Stomach (tissue), 8 donors: ENCODE measurements at regions not wholly inside any gene's neighbourhood (a gene's known extent, or its start where the extent isn't known, plus 50 kb on each side); places are given as distances from the start of the nearest gene placed in this dataset.

ENCODE experiments used
- DNase-seq, 2 donors: peaks; one replicate each; pipeline versions ENCODE4 v3.0.0 to v3.0.0-alpha.2; 2013 to 2019
- H3K27ac ChIP-seq, 5 donors: fragments of 200-600 bp in 4 of 5; sonication (generic) in 4 of 5; one replicate each; pipeline ENCODE4 v1.5.1; 2013 to 2019; ENCODE audit warnings: mild to moderate bottlenecking in 1 of 5, moderate library complexity in 1 of 5
- H3K27me3 ChIP-seq, 3 donors: fragments of 200-600 bp; sonication (generic); one replicate each; pipeline ENCODE4 v1.5.1; 2017 to 2019; ENCODE audit warnings: mixed run types in 1 of 3
- H3K36me3 ChIP-seq, 4 donors: fragments of 200-600 bp; sonication (generic); 1 replicate in 3 of 4; 2 replicates in 1 of 4; pipeline ENCODE4 v1.5.1; 2016 to 2019
- H3K4me1 ChIP-seq, 4 donors: fragments of 200-600 bp; sonication (generic); one replicate each; pipeline ENCODE4 v1.5.1; 2016 to 2019
- H3K4me3 ChIP-seq, 4 donors: fragments of 200-600 bp; sonication (generic) in 3 of 4; one replicate each; pipeline ENCODE4 v1.5.1; 2016 to 2019; ENCODE audit warnings: mild to moderate bottlenecking in 1 of 4
- H3K9me3 ChIP-seq, 4 donors: fragments of 200-600 bp; sonication (generic); one replicate each; pipeline ENCODE4 v1.5.1; 2016 to 2019
- CTCF ChIP-seq, 7 experiments: fragments of 450-650 bp in 4 of 7; fragments of 200-600 bp in 3 of 7; sonication (generic) in 3 of 7; IDR thresholded peaks; one replicate each; pipeline ENCODE4 v1.5.1; 2016 to 2019; ENCODE audit warnings: antibody characterized with exemption in 7 of 7, control low read depth in 2 of 7, mild to moderate bottlenecking in 1 of 7
- EP300 ChIP-seq: sonication (generic); formaldehyde crosslinking; IDR thresholded peaks from one replicate; pipeline ENCODE4 v1.6.1; 2017; ENCODE audit warnings: antibody characterized with exemption
- POLR2A ChIP-seq, 4 donors: fragments of 450-650 bp; IDR thresholded peaks; one replicate each; pipeline ENCODE4 v1.6.1; 2016; ENCODE audit warnings: antibody characterized with exemption in 4 of 4, control low read depth in 2 of 4, mild to moderate bottlenecking in 1 of 4, moderate library complexity in 1 of 4
- POLR2AphosphoS5 ChIP-seq, 3 donors: sonication (generic); formaldehyde crosslinking; IDR thresholded peaks; one replicate each; pipeline ENCODE4 v1.6.1; 2016; ENCODE audit warnings: antibody characterized with exemption in 3 of 3
- WGBS, 5 donors: extraction: QIAGEN DNeasy Blood & Tissue Kit in 3 of 5; methylation state at CpG; one replicate each; pipeline versions ENCODE4 v1.1.5 to v1.1.7; 2013 to 2018; 5-methylcytosine and 5-hydroxymethylcytosine counted together
- intact Hi-C: fragments of 100-400 bp; cut with DNase I; formaldehyde crosslinking; loops from one replicate; pipeline ENCODE4 v1.15.1; 2023; ENCODE audit warnings: low total_unique reads
- donor health status: healthy with polysubstance abuse.
- donor health status: Bipolar disorder and iron deficiency.
- donor health status: healthy.

GRCh38 chr20:63118303-63119120, 97.4 kb downstream of the YTHDF1 start:
- H3K27ac ChIP-seq: no peak overlapping the region
- intact Hi-C loops: no loop called here
- H3K27me3 ChIP-seq: peaks cover 3 to 89% (median 18%) of the 10 kb centered on the region in 3 donors
- TF ChIP-seq POLR2AphosphoS5 (IDR thresholded peaks at IDR 0.05): no peak
- TF ChIP-seq EP300: no peak
- no peak for TF ChIP-seq CTCF (IDR thresholded peaks at IDR 0.05)
- no peak for TF ChIP-seq POLR2A (IDR thresholded peaks at IDR 0.05)
- no peak overlapping the region for H3K4me3 ChIP-seq
- WGBS, 5 donors: 84 to 88% (median 87%) methylated on average over 34 to 38 of the region's 38 CpGs
- no peak for DNase-seq
- peaks cover 0 to 4% (median 0%) of the 10 kb centered on the region in 4 donors for H3K4me1 ChIP-seq
- no peaks in the 10 kb centered on the region for H3K36me3 ChIP-seq
- peaks cover 0 to 7% (median 0%) of the 10 kb centered on the region in 4 donors for H3K9me3 ChIP-seq

- TF ChIP-seq POLR2A (IDR thresholded peaks at IDR 0.05) (no peak), POLR2AphosphoS5 (IDR thresholded peaks at IDR 0.05) (no peak), CTCF (IDR thresholded peaks at IDR 0.05) (no peak), EP300 (no peak)
- H3K27me3 ChIP-seq: peaks cover 3 to 89% (median 22%) of the 10 kb centered on the region in 3 donors
- 77 to 85% (median 82%) methylated on average over 19 to 25 of the region's 25 CpGs for WGBS, 5 donors
These were observed 98.1 kb downstream of the YTHDF1 start for GRCh38 chr20:63117661-63118302.

GRCh38 chr20:63117151-63117550, 98.8 kb downstream of the YTHDF1 start:
- Histone ChIP-seq H3K36me3 (no peaks in the 10 kb centered on the region), H3K4me3 (no peak overlapping the region)

More at GRCh38 chr20:63117661-63118302, 98.1 kb downstream of the YTHDF1 start:
- H3K4me1 ChIP-seq: peaks cover 0 to 4% (median 0%) of the 10 kb centered on the region in 4 donors
- H3K4me3 ChIP-seq: no peak overlapping the region
- peaks cover 0 to 3% (median 2%) of the 10 kb centered on the region in 4 donors for H3K9me3 ChIP-seq
- H3K36me3 ChIP-seq: no peaks in the 10 kb centered on the region
- H3K27ac ChIP-seq: no peak overlapping the region
- no peak for DNase-seq
- intact Hi-C loops: no loop called here

More at GRCh38 chr20:63117151-63117550, 98.8 kb downstream of the YTHDF1 start:
- 55 to 71% (median 69%) methylated on average over 9 of the region's 9 CpGs for WGBS, 5 donors
- peaks cover 0 to 4% (median 0%) of the 10 kb centered on the region in 4 donors for H3K4me1 ChIP-seq
- H3K9me3 ChIP-seq: peaks cover 0 to 9% (median 4%) of the 10 kb centered on the region in 4 donors
- no peak for DNase-seq
- H3K27me3 ChIP-seq: peaks cover 3 to 91% (median 22%) of the 10 kb centered on the region in 3 donors
- intact Hi-C loops: no loop called here
- TF ChIP-seq POLR2AphosphoS5 (IDR thresholded peaks at IDR 0.05): no peak
- TF ChIP-seq EP300: no peak
- TF ChIP-seq CTCF (IDR thresholded peaks at IDR 0.05): no peak
- TF ChIP-seq POLR2A (IDR thresholded peaks at IDR 0.05): no peak
- H3K27ac ChIP-seq: no peak overlapping the region
